ENCODE measurements at regions not wholly inside any gene's neighbourhood (a gene's known extent, or its start where the extent isn't known, plus 50 kb on each side); places are given as distances from the start of the nearest gene placed in this dataset.

DNA sequence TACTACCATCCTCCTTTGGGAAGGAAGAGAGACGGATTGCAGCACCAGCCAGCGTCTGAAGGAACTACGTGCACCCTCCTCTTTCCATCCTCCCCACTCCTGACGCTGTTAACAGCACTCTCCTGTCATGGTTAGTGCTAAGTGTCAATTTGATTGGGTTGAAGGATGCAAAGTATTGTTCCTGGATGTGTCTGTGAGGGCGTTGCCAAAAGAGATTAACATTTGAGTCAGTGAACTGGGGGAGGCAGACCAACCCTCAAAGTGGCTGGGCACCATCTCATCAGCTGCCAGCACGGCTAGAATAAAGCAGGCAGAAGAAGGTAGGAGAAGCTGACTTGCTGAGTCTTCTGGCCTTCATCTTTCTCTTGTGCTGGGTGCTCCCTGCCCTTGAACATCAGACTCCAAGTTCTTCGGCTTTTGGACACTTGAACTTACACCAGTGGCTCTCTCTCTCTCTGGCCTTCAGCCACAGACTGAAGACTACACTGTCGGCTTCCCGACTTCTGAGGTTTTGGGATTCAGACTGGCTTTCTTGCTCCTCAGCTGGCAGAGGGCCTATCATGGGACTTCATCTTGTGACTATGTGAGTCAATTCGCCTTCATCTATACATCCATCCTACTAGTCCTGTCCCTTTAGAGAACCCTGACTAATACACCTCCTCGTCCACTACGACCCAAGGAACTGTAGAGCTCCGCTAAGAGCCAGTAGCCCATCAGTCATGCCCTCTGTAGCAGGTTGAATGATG, 128.2 kb upstream of the HES1 start:
- TF ChIP-seq POLR2AphosphoS5 (IDR thresholded peaks at IDR 0.05; ENCODE audit: low read depth, low read length) (no peak), POLR2A (IDR thresholded peaks at IDR 0.05; ENCODE audit: low read depth, low read length) (no peak)
